ENCODE measurements at regions not wholly inside any gene's neighbourhood (a gene's known extent, or its start where the extent isn't known, plus 50 kb on each side); places are given as distances from the start of the nearest gene placed in this dataset.

DNA sequence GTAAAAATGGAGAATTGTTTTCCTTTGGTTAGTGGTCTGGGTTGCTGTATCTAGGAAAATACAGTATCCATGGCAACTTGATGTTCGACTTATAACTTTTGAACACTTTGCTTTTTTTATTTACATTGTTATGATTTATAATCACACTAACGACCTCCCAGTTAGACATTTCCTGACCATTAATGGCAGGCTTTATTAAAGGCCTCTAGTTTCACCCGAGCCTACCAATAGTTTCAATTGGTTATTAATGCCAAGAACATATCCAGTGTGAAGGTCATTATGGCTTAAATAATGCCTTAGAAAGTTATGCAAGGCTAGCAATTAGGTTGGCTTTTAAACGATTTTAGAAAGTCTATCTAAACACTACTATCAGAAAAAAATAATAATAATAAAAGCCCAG, 452.0 kb downstream of the DMRTA1 start:
- H3K36me3 ChIP-seq (ENCODE audit: insufficient read depth, low read length) = no peaks in the 10 kb centered on the region
- no peak overlapping the region for H3K4me3 ChIP-seq
- H3K9me3 ChIP-seq (ENCODE audit: low read depth, low read length) = no peaks in the 10 kb centered on the region
- H3K9ac ChIP-seq (ENCODE audit: insufficient read length) = no peak overlapping the region
- H3K27ac ChIP-seq = no peak overlapping the region
- TF ChIP-seq EZH2 (IDR thresholded peaks at IDR 0.05) = no peak
- no peak for TF ChIP-seq FOXP2 (optimal IDR thresholded peaks at IDR 0.05; ENCODE audit: control extremely low read depth, extremely low read length, insufficient read depth)
- no peak for TF ChIP-seq POLR2AphosphoS5 (IDR thresholded peaks at IDR 0.05; ENCODE audit: borderline replicate concordance, low read depth, low read length)
- no peak for DNase-seq (ENCODE audit: low read depth, low spot score)

- Histone ChIP-seq H3K9ac (ENCODE audit: insufficient read length) (no peak overlapping the region), H3K4me3 (no peak overlapping the region), H3K27ac (no peak overlapping the region), H3K36me3 (ENCODE audit: insufficient read depth, low read length) (no peaks in the 10 kb centered on the region), H3K9me3 (ENCODE audit: low read depth, low read length) (no peaks in the 10 kb centered on the region)
- TF ChIP-seq POLR2AphosphoS5 (IDR thresholded peaks at IDR 0.05; ENCODE audit: borderline replicate concordance, low read depth, low read length) (no peak), FOXP2 (optimal IDR thresholded peaks at IDR 0.05; ENCODE audit: control extremely low read depth, extremely low read length, insufficient read depth) (no peak), EZH2 (IDR thresholded peaks at IDR 0.05) (no peak)
- no peak for DNase-seq (ENCODE audit: low read depth, low spot score)
Observed at GRCh38 chr9:22911632-22912031, 465.0 kb downstream of the DMRTA1 start.

DNA sequence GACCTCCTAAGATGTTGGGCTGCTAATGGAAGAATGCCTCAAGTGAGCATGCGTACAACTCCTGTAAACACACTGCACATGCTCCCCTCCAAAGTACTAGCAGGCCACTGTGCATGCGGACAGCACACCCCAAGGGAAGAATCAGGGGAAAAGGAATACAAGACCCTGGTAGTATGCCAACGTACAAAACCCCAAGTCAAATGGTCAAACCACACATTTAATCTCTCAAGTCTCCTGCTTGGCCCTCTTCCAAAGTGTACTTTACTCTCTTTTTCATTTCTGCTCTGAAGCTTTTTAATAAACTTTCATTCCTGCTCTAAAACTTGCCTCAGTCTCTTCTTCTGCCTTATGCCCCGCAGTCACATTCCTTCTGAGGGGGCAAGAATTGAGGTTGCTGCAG, 466.4 kb downstream of the DMRTA1 start:
- TF ChIP-seq POLR2AphosphoS5 (IDR thresholded peaks at IDR 0.05; ENCODE audit: borderline replicate concordance, low read depth, low read length) (no peak), FOXP2 (optimal IDR thresholded peaks at IDR 0.05; ENCODE audit: control extremely low read depth, extremely low read length, insufficient read depth) (no peak), EZH2 (IDR thresholded peaks at IDR 0.05) (no peak)
- Histone ChIP-seq H3K27ac (no peak overlapping the region), H3K9me3 (ENCODE audit: low read depth, low read length) (no peaks in the 10 kb centered on the region), H3K36me3 (ENCODE audit: insufficient read depth, low read length) (no peaks in the 10 kb centered on the region), H3K9ac (ENCODE audit: insufficient read length) (no peak overlapping the region), H3K4me3 (no peak overlapping the region)
- no peak for DNase-seq (ENCODE audit: low read depth, low spot score)

DNA sequence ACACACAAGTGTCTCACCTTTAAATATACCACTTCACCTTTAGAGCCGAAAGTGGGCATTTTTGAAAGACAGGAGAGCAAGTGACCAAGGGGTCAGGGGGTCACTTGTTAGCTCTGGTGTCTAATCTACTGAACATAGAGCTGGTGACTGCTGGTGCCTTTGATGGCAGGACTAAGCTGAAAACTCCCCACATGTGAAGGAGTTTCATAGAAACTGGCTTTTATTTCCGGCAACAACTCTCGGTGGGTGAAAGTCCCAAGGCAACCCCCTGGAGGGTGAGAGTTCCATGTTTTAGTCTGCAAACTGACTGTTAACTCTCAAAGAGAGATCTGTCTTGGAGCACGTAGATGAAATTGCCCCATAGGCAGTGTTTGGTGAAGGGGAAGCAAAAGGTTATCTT, 466.9 kb downstream of the DMRTA1 start:
- H3K27ac ChIP-seq = no peak overlapping the region
- no peaks in the 10 kb centered on the region for H3K9me3 ChIP-seq (ENCODE audit: low read depth, low read length)
- no peaks in the 10 kb centered on the region for H3K36me3 ChIP-seq (ENCODE audit: insufficient read depth, low read length)
- no peak for DNase-seq (ENCODE audit: low read depth, low spot score)
- H3K4me3 ChIP-seq = no peak overlapping the region
- TF ChIP-seq EZH2 (IDR thresholded peaks at IDR 0.05) = no peak
- TF ChIP-seq FOXP2 (optimal IDR thresholded peaks at IDR 0.05; ENCODE audit: control extremely low read depth, extremely low read length, insufficient read depth) = no peak
- TF ChIP-seq POLR2AphosphoS5 (IDR thresholded peaks at IDR 0.05; ENCODE audit: borderline replicate concordance, low read depth, low read length) = no peak
- H3K9ac ChIP-seq (ENCODE audit: insufficient read length) = no peak overlapping the region

DNA sequence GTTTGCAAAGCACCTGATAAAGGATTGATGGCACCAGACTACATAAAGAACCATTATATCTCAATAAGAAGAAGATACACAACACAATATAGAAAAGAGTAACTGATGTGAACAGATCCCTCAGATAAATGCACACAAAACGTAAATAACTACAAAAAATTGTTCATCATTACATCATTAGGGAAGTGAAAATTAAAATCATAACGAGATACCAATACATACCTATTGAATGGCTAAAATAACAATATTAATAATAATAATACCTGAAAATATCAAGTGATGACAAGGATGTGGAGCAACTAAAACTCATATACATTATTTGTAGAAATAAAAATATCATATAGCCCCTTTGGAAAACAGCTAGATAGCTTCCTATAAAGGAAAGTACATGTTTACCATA, 469.5 kb downstream of the DMRTA1 start:
- Histone ChIP-seq H3K27ac (no peak overlapping the region), H3K9me3 (ENCODE audit: low read depth, low read length) (no peaks in the 10 kb centered on the region), H3K9ac (ENCODE audit: insufficient read length) (no peak overlapping the region), H3K4me3 (no peak overlapping the region), H3K36me3 (ENCODE audit: insufficient read depth, low read length) (no peaks in the 10 kb centered on the region)
- no peak for TF ChIP-seq FOXP2 (optimal IDR thresholded peaks at IDR 0.05; ENCODE audit: control extremely low read depth, extremely low read length, insufficient read depth)
- no peak for DNase-seq (ENCODE audit: low read depth, low spot score)

GRCh38 chr9:22919423-22919822, 472.8 kb downstream of the DMRTA1 start:
- Histone ChIP-seq H3K4me3 (no peak overlapping the region), H3K9ac (ENCODE audit: insufficient read length) (no peak overlapping the region), H3K27ac (no peak overlapping the region), H3K9me3 (ENCODE audit: low read depth, low read length) (no peaks in the 10 kb centered on the region), H3K36me3 (ENCODE audit: insufficient read depth, low read length) (no peaks in the 10 kb centered on the region)
- DNase-seq (ENCODE audit: low read depth, low spot score) = no peak
- TF ChIP-seq POLR2AphosphoS5 (IDR thresholded peaks at IDR 0.05; ENCODE audit: borderline replicate concordance, low read depth, low read length) (no peak), FOXP2 (optimal IDR thresholded peaks at IDR 0.05; ENCODE audit: control extremely low read depth, extremely low read length, insufficient read depth) (no peak), EZH2 (IDR thresholded peaks at IDR 0.05) (no peak)

GRCh38 chr9:22921742-22922141, 475.1 kb downstream of the DMRTA1 start:
- Histone ChIP-seq H3K4me3 (no peak overlapping the region), H3K27ac (no peak overlapping the region), H3K9ac (ENCODE audit: insufficient read length) (no peak overlapping the region), H3K9me3 (ENCODE audit: low read depth, low read length) (no peaks in the 10 kb centered on the region), H3K36me3 (ENCODE audit: insufficient read depth, low read length) (no peaks in the 10 kb centered on the region)
- TF ChIP-seq FOXP2 (optimal IDR thresholded peaks at IDR 0.05; ENCODE audit: control extremely low read depth, extremely low read length, insufficient read depth) = no peak
- TF ChIP-seq POLR2AphosphoS5 (IDR thresholded peaks at IDR 0.05; ENCODE audit: borderline replicate concordance, low read depth, low read length) = no peak
- no peak for DNase-seq (ENCODE audit: low read depth, low spot score)

- TF ChIP-seq FOXP2 (optimal IDR thresholded peaks at IDR 0.05; ENCODE audit: control extremely low read depth, extremely low read length, insufficient read depth) (no peak), EZH2 (IDR thresholded peaks at IDR 0.05) (no peak), POLR2AphosphoS5 (IDR thresholded peaks at IDR 0.05; ENCODE audit: borderline replicate concordance, low read depth, low read length) (no peak)
- DNase-seq (ENCODE audit: low read depth, low spot score) = no peak
- H3K9ac ChIP-seq (ENCODE audit: insufficient read length) = no peak overlapping the region
- no peak overlapping the region for H3K27ac ChIP-seq
- no peaks in the 10 kb centered on the region for H3K36me3 ChIP-seq (ENCODE audit: insufficient read depth, low read length)
- no peaks in the 10 kb centered on the region for H3K9me3 ChIP-seq (ENCODE audit: low read depth, low read length)
- H3K4me3 ChIP-seq = no peak overlapping the region
Observed at GRCh38 chr9:22922222-22922621, 475.6 kb downstream of the DMRTA1 start.

DNA sequence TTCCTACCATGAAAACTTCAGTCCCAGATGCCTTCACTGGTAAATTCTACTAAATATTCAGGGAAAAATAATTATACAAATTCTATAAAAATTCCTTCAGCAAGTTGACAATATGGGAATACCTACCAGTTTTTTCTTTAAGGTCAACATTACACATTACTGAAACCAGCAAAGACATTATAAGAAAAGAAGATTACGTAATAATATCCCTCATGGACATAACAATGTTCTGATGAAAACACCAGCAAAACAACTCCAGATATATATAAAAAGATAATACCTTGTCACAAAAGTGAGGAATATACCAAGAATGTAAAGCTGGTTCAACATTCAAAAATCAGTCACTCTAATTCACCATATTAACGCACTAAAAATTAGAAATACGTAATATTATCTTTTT, 507.9 kb downstream of the DMRTA1 start:
- Histone ChIP-seq H3K4me3 (no peak overlapping the region), H3K9ac (ENCODE audit: insufficient read length) (no peak overlapping the region), H3K9me3 (ENCODE audit: low read depth, low read length) (no peaks in the 10 kb centered on the region), H3K27ac (no peak overlapping the region), H3K36me3 (ENCODE audit: insufficient read depth, low read length) (no peaks in the 10 kb centered on the region)
- no peak for DNase-seq (ENCODE audit: low read depth, low spot score)
- TF ChIP-seq EZH2 (IDR thresholded peaks at IDR 0.05) (no peak), POLR2AphosphoS5 (IDR thresholded peaks at IDR 0.05; ENCODE audit: borderline replicate concordance, low read depth, low read length) (no peak), FOXP2 (optimal IDR thresholded peaks at IDR 0.05; ENCODE audit: control extremely low read depth, extremely low read length, insufficient read depth) (no peak)
